PFSK-1 (cell line): ENCODE measurements at regions not wholly inside any gene's neighbourhood (a gene's known extent, or its start where the extent isn't known, plus 50 kb on each side); places are given as distances from the start of the nearest gene placed in this dataset.

ENCODE experiments used
- FOXP2 ChIP-seq: optimal IDR thresholded peaks from 2 replicates; pipeline ENCODE3; 2011; ENCODE audit warnings: borderline replicate concordance, control low read depth, inconsistent platforms; ENCODE audit not compliant: insufficient read depth; ENCODE audit errors: extremely low read length, extremely low read depth
- POLR2AphosphoS5 ChIP-seq: IDR thresholded peaks from 2 replicates; pipeline ENCODE4 v1.6.1; 2012; ENCODE audit warnings: low read depth, mild to moderate bottlenecking, control low read depth, low read length, moderate library complexity
- SIN3A ChIP-seq: IDR thresholded peaks from 2 replicates; pipeline ENCODE4 v1.6.1; 2012; ENCODE audit warnings: mild to moderate bottlenecking, low read length, moderate library complexity, borderline replicate concordance; ENCODE audit not compliant: insufficient read depth
- TAF1 ChIP-seq: IDR thresholded peaks from 2 replicates; pipeline ENCODE4 v1.6.1; 2012; ENCODE audit warnings: low read length, control low read depth, borderline replicate concordance; ENCODE audit not compliant: insufficient read depth
- TF ChIP-seq, protein P1 (sequence below), 2 experiments: IDR thresholded peaks; 2 replicates each; pipeline versions ENCODE4 v1.6.1 to v1.8.0; 2011 to 2012; ENCODE audit warnings: low read depth in 2 of 2, low read length in 2 of 2, control low read depth in 1 of 2, inconsistent platforms in 1 of 2, mild to moderate bottlenecking in 1 of 2, moderate library complexity in 1 of 2; ENCODE audit not compliant: insufficient read depth in 1 of 2

DNA sequence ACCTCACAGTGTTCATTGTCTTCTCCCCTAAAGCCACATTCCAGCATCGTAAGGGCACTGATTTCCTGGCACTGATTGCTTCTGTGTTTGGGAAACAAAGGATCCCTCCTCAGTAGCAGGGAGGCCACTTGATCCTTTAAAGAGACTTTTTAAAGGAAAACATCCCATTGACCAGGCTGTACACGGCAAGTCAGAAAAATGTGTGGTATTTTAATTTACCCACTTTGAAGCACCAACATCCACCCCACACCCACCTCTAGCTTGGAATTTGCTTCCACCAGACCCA is 364.9 kb downstream of the SHANK2 start:
- TF ChIP-seq FOXP2: no peak
- TF ChIP-seq SIN3A: no peak
- TF ChIP-seq POLR2AphosphoS5: no peak
- TF ChIP-seq TAF1: no peak

DNA sequence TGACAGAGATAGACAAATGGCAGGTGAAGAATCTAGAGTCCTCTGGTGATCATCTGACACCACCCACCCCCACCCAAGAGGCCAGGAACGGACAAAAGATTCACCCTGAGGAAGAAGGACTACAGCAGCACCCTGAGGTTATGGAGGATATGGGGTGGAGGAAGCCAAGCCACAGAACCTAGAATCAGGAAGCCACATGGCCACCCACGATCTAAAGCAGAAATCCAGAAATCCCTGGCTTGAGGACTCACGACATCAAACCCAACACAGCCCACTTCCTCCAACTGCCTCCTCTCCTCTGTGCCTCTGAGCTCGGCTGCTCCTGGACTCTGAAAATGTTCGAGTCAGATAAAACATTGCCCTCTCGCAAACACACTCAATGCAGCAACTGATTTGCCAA is 364.3 kb downstream of the SHANK2 start:
- TF ChIP-seq, protein P1, sequence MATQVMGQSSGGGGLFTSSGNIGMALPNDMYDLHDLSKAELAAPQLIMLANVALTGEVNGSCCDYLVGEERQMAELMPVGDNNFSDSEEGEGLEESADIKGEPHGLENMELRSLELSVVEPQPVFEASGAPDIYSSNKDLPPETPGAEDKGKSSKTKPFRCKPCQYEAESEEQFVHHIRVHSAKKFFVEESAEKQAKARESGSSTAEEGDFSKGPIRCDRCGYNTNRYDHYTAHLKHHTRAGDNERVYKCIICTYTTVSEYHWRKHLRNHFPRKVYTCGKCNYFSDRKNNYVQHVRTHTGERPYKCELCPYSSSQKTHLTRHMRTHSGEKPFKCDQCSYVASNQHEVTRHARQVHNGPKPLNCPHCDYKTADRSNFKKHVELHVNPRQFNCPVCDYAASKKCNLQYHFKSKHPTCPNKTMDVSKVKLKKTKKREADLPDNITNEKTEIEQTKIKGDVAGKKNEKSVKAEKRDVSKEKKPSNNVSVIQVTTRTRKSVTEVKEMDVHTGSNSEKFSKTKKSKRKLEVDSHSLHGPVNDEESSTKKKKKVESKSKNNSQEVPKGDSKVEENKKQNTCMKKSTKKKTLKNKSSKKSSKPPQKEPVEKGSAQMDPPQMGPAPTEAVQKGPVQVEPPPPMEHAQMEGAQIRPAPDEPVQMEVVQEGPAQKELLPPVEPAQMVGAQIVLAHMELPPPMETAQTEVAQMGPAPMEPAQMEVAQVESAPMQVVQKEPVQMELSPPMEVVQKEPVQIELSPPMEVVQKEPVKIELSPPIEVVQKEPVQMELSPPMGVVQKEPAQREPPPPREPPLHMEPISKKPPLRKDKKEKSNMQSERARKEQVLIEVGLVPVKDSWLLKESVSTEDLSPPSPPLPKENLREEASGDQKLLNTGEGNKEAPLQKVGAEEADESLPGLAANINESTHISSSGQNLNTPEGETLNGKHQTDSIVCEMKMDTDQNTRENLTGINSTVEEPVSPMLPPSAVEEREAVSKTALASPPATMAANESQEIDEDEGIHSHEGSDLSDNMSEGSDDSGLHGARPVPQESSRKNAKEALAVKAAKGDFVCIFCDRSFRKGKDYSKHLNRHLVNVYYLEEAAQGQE (IDR thresholded peaks at IDR 0.05; ENCODE audit: insufficient read depth in 1 of 2, low read depth in 2 of 2, low read length in 2 of 2): no peak
- no peak for TF ChIP-seq TAF1
- TF ChIP-seq POLR2AphosphoS5: no peak
- TF ChIP-seq SIN3A: no peak
- TF ChIP-seq FOXP2: no peak

DNA sequence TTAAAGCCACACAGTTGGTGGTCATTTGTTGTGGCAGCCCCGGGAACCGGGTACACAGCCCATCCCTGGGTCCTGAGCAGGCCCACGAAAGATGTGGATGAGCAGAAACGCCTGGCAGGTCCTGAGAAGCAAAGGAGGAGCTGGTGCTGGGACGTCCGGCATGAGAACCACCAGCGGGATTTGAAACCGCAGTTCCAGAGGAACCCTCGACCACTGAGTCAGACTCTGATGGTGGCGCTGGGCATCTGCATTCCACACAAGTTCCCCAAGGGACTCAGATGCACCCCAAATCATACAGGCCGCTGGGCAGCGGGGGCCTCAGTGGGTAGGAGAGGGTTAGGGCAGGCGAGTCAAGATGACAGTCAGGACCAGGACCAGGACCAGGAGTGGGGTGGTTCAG is 363.0 kb downstream of the SHANK2 start:
- no peak for TF ChIP-seq TAF1
- TF ChIP-seq POLR2AphosphoS5: no peak
- TF ChIP-seq, protein P1 (IDR thresholded peaks at IDR 0.05; ENCODE audit: insufficient read depth in 1 of 2, low read depth in 2 of 2, low read length in 2 of 2): no peak
- TF ChIP-seq FOXP2: no peak
- no peak for TF ChIP-seq SIN3A

DNA sequence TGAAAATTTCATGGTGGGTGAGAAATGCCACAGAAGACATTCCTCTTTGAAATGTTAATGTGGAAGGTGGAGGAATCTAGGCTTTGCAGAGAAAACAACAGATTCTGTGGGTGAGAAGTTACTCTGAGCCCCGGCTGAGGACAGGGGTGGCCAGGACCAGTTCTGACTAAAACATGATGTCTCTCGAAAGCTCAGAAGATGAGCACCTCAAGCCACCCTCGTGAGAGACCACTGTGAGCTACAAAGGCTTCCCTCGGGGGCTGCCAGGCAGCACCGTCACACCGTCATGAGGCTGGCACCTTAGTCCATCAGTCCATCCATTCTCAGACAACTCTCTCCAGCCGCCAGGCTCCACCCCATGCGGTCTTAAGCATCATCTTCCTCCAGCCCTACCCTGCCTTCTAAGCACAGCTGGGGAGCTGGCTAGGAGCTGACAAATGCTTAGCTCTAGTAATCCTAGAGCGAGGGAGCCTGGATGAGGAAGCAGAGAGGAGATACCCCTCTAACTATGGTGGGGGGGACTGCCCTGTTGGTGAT is 360.5 kb downstream of the SHANK2 start:
- no peak for TF ChIP-seq TAF1
- TF ChIP-seq, protein P1 (IDR thresholded peaks at IDR 0.05; ENCODE audit: insufficient read depth in 1 of 2, low read depth in 2 of 2, low read length in 2 of 2): no peak

DNA sequence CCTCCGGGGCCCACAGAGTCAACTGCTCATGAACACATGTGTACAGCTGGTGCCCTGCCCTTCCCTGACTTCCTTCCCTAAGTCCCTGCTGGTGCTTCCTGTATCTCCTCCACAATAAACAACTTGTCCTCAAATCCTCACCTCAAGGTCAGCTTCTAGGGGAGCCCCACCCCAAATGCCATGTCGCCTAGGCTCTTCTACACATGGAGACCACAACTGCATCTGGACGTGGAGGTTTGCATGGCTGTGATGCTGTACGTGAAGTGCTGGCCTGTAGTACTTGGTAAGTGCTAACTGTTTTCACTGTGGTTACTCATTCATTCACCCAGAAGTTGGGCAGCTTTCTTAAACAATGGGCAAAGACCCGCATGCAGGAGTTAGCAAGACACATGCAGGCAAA is 359.5 kb downstream of the SHANK2 start:
- TF ChIP-seq, protein P1 (IDR thresholded peaks at IDR 0.05; ENCODE audit: insufficient read depth in 1 of 2, low read depth in 2 of 2, low read length in 2 of 2): no peak
- TF ChIP-seq TAF1: no peak
- TF ChIP-seq POLR2AphosphoS5: no peak
- TF ChIP-seq SIN3A: no peak
- TF ChIP-seq FOXP2: no peak
